22Rv1 (cell line): ENCODE measurements at regions not wholly inside any gene's neighbourhood (a gene's known extent, or its start where the extent isn't known, plus 50 kb on each side); places are given as distances from the start of the nearest gene placed in this dataset.

ENCODE experiments used
- ZFX ChIP-seq: fragments of 450-650 bp; IDR thresholded peaks from 2 replicates; pipeline ENCODE4 v1.6.1; 2017; ENCODE audit warnings: antibody characterized with exemption, borderline replicate concordance
- TF ChIP-seq, protein P1 (sequence below): fragments of 450-650 bp; IDR thresholded peaks from 2 replicates; pipeline ENCODE4 v1.5.1; 2017; ENCODE audit warnings: mild to moderate bottlenecking

DNA sequence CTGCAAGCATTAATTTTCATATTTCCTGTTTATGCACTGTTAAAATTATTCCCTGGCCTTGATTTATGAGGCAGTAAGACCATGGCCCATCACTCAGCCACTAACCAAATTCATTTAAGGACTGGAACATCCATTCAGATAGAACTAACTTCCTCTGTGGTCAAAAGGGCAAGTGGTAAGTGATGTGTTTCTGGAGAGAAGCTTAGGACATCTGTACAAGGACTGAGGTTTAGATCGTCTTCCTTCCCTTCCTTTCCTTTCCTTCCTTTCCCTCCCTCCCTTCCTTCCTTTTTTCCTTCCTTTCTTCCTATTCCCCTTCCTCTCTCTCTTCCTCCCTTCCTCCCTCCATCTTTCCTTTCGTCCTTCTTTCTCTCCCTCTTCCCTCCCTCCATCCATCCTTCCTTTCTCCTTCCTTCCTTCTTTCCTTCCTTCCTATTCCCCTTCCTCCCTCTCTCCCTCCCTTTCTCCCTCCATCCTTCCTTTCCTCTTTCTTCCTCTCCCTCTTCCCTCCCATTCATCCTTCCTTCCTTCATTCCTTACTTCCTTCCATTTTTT lies 1019.4 kb downstream of the TYW1 start:
- TF ChIP-seq, protein P1, sequence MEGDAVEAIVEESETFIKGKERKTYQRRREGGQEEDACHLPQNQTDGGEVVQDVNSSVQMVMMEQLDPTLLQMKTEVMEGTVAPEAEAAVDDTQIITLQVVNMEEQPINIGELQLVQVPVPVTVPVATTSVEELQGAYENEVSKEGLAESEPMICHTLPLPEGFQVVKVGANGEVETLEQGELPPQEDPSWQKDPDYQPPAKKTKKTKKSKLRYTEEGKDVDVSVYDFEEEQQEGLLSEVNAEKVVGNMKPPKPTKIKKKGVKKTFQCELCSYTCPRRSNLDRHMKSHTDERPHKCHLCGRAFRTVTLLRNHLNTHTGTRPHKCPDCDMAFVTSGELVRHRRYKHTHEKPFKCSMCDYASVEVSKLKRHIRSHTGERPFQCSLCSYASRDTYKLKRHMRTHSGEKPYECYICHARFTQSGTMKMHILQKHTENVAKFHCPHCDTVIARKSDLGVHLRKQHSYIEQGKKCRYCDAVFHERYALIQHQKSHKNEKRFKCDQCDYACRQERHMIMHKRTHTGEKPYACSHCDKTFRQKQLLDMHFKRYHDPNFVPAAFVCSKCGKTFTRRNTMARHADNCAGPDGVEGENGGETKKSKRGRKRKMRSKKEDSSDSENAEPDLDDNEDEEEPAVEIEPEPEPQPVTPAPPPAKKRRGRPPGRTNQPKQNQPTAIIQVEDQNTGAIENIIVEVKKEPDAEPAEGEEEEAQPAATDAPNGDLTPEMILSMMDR: no peak
- TF ChIP-seq ZFX: no peak
